GM21529 (cell line): ENCODE measurements at regions not wholly inside any gene's neighbourhood (a gene's known extent, or its start where the extent isn't known, plus 50 kb on each side); places are given as distances from the start of the nearest gene placed in this dataset.

Source experiments
- ATAC-seq: cut with Tn5 transposase; IDR thresholded peaks from one replicate; pipeline ENCODE4 v1.9.1; 2021; ENCODE audit not compliant: unreplicated experiment

DNA sequence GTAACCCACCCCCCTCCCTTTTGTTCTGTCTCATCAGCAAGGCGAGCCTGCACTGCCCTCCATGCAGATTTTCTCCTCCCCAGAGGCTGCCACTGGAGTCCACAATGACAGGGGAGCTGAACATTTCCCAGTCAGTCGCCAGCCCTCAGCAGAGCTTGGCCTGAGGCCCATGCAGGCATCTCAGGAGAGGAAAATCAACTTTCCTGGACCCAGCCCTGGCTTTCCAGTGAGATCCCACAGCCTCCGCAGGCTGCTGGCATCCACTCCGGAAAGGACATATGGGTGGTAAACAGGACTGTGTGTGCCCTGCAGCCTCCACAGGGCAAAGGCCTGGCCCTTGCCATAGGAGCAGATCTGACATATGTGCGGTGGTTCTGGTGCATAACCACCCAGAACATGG, 253.8 kb downstream of the TNS1 start:
- no peak for ATAC-seq

DNA sequence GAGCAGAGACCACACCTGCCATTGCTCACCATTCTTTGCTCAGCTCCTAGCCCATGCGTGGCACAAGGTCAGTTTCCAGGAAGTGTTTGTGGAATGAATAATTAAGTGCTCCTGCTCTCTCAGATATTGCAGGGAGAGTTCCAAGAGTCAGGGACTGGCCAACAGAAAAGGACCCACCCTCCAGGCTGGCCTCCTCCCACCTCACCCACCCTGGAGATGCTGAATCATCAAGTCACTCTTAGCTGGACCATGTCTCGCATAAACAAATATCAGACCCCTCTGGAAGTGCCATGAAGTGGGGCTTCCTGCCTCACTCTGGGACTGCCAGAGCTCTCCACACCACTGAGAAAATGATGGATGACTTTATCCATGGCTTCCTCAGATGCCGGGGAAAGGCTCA, 256.0 kb downstream of the TNS1 start:
- ATAC-seq = no peak

GRCh38 chr2:217743966-217744761, 258.6 kb downstream of the TNS1 start:
- no peak for ATAC-seq

- no peak for ATAC-seq
Observed at GRCh38 chr2:217743407-217743806, 259.4 kb downstream of the TNS1 start.

GRCh38 chr2:217742841-217743240, 260.0 kb downstream of the TNS1 start:
- ATAC-seq = no peak

GRCh38 chr2:217742276-217742675, 260.5 kb downstream of the TNS1 start:
- ATAC-seq = no peak

- no peak for ATAC-seq
Observed at GRCh38 chr2:217741381-217741955, 261.3 kb downstream of the TNS1 start.

DNA sequence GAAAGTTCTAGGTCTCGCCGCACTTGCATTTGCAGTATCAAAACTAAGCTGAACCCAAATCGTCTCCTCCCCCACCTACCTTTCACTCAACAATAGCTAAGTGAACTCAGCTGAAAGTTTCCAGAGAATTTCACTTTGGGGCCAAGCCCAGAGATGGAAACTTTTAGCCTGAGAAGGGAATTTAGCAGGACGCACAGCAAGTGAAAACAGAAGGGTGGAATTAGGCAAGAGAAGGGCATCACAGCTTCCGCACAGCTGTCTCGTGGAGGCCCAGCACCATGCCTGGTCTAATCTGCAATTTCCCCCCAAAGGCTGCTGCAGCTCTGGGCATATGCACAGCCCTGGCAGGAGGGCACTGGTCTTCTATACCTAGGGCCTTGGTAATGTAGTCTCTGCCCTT, 262.0 kb downstream of the TNS1 start:
- no peak for ATAC-seq

DNA sequence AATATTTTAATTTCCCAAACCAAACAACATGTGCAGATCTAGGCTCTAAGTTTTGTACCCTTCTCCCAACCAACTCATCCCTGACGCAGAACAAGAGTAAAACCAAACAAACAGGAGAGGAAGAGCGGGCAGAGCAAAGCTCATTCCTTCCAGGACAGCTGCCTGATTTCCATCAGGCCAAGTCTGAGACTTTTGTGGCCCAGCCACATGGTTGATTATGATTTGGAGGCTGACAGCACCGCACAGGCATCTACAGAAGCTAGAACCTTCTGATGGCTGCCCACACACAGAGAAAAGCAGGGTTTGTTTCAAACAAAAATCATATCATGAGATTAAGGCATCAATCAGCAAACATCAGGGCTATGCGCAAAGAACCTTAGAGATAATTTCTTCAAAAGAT, 262.6 kb downstream of the TNS1 start:
- ATAC-seq = no peak

DNA sequence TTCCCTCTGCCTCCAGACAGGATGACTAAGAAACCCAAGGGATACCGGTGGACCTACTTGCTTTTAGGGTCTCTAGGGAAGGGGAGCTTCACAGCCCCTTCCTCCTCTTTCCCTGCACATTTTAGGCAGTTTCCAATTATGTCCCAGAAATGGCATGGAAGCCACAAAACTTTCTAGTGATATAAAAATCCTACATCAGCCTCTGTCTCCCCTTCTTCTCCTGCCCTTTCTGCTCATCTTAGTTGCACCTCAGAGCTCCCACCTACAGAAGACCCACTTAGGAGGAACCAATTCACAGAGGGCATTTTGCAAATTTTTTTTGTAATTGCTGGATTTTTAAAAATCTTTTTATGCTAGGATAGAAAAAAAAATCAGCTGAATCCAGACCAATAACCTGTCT, 263.1 kb downstream of the TNS1 start:
- ATAC-seq = no peak

DNA sequence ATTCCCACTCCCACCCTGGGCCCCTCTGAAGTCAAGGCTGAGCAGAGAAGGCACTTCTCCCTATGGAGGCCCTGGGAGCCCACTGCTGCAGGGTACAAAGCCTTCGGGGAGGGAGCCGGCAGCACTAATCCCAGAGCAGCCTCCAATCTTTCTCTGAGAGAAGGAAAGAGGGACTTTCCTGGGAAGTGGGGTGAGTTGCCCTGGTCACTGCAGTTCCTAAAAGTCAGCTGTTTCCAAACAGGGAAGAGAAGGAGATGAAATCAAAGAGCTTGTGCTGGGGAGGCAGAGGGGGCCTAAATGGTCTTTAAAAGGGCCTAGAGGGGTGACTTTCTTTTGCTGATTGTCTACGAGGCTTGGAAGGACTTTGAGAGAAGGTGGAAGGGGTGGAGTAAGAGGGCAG, 264.7 kb downstream of the TNS1 start:
- ATAC-seq = no peak

DNA sequence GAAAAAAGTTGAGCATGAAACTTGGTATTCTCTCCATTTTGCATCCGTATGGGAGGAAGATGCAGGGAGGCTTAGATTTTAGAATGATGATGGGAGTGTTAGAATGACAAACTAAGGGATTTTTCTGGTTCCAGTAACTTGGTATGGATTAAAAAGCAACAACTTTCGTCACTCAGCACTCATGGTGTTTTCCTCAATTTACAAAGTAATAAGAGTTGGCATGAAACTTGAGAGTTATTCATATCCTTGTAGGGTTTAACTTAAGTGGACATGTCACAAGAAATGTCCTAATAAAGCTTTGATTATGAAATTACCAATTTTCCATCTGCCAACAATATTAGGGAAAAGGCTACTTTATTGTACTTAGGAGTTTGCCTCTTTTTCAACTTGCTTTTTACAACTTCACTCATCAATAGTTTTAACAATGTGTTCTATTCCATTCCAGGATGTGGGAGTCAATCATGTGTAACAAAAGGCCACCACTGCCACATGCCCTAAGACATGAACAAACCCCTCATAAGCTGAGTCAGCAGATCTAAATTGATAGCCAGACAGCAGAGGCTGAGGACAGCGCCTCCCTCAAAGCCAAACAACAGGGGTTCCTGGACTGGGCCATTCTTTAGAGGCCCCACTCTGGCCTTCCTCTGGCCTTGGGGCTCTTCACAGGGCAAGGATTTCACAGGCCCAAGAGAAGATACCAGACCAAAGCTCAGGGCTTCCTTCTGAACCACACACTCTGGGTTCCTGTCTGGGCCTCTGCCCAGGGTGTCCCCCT, 265.8 kb downstream of the TNS1 start:
- ATAC-seq = no peak

DNA sequence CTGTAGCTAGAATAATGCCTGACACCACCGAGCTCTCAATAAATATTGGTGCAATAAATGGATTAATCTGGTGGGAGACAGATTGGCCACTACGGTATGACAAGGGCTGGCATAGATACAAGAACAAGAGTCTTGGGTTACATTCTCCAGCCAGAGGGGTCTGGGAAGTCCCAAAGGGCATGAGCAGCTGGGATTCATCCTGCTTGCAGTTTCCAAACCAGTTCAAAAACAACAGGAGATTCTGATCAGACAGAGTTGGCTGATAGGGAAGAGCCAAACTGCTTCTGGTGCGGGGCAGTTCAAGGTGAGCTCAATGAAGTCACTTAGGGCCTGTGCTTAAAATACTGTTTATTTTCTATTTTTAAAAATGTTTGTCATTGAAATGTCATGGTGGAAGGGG, 266.9 kb downstream of the TNS1 start:
- ATAC-seq = no peak

DNA sequence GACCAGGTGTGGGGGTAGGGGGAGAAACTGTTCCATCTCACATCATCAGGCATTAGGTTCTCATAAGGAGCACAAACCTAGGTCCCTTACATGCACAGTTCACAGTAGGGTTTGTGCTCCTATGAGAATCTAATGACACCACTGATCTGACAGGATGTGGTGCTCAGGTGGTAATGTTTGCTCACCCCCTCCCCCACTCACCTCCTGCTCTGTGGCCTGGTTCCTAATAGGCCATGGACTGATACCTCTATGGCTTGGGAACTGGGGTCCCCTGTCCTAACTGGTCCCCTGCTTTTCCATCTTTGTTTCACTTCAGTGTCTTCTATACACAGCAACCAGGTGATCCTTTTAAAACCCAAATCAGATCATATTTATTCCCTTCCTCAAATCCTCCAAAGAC, 267.8 kb downstream of the TNS1 start:
- no peak for ATAC-seq

- no peak for ATAC-seq
Observed at GRCh38 chr2:217733461-217733860, 269.3 kb downstream of the TNS1 start.

DNA sequence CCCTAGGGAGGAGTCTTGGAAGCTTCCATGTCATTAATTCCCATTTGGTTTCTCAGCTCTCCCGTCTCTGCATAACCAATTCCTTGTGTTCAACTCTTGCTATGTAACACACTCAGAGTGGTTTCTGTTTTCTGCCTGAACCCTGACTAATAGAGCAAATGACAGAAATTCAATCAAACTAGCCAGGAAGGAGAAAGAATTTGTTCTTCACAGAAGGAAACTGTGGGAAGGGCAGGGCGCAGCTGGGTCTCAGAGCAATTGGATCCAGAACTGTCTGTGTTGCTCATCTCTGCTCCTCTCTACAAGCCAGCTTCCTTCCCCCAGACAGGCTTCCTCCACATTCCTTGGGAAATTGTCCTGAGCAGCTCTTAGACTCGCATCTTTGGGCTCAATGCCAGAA, 269.8 kb downstream of the TNS1 start:
- no peak for ATAC-seq

DNA sequence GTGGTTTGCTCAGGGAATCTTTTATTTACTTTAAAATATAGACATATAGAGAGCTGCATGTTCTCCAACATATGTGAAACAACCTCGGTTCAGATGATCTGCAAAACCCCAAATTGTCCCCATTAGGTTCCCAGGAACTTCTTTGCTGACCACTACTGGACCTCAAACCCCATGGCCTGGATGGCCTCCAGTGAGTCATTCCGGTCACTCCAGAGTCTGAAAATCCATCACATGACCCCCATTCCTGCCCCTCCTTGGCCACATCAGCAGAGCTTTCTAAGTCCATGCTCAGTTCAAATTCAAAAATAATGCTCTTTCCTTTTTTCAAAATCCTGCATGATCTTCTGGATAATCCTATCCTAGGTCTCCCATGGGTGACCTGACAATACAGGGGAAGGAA, 271.0 kb downstream of the TNS1 start:
- no peak for ATAC-seq

DNA sequence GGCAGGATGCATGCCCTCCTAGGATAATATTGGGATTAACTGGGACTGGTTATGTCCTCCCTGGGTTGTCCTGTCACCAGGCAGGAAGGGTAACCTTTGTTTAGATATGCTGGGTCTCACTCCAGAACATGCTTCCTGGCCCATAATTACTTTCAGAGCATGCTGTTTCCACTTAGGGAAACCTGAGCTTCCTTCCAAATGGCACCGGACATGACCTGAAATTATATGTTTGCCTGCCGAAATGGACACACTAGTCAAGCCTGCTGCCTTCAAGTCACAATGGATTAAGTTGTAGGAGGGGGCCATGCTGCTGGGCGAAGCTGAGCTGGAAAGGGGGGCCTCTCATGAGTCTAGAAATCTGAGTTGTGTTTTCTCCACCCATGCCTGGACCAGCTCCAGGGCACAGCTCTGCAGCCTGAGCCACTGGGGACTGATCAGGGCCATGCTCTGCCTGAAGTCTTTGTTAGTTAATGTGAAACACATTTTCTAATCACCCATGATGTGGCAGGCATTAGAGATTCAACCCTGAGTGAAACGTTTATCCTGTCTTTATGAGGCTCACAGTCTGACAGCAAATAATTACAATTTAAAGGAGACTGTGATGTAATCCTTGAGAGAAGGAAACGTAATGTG, 273.3 kb downstream of the TNS1 start:
- no peak for ATAC-seq

DNA sequence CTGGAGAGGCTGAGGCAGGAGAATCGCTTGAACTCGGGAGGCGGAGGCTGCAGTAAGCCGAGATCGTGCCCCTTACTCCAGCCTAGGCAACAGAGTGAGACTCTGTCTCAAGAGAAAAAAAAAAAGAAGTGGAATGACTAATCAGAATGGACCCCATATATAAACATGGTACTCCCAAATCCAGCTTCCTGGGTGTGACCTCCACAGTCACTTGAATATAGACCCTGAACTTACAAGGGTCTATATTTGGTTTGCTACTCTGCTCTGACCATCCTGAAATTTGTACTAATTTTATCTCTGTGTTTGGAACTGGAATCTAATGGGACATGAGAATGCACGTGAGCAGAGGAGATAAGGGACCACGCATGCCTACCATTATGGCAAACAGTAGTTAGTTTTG, 275.0 kb downstream of the TNS1 start:
- ATAC-seq = no peak

GRCh38 chr2:217725409-217725808, 277.4 kb downstream of the TNS1 start:
- ATAC-seq = no peak

DNA sequence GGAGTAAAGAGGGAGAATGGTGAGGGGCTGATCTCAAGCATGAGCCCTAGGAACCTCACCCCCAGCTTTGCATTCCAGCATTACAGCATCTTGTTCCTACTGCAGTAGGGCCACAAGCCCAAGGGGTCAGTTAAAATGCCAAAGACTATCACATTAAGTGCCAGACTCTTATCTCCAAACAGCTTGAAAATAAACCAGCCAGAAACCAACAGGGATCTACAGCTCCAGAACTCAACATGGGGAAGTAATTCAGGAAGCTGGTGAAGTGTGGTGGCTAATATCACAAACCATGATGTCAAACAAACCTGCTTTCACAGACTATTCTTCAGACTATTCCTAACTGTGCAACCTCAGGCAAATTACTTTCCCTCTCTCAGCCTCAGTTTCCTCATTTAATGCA, 278.3 kb downstream of the TNS1 start:
- no peak for ATAC-seq

GRCh38 chr2:217723981-217724380, 278.8 kb downstream of the TNS1 start:
- no peak for ATAC-seq
